ENCODE measurements at regions not wholly inside any gene's neighbourhood (a gene's known extent, or its start where the extent isn't known, plus 50 kb on each side); places are given as distances from the start of the nearest gene placed in this dataset.

DNA sequence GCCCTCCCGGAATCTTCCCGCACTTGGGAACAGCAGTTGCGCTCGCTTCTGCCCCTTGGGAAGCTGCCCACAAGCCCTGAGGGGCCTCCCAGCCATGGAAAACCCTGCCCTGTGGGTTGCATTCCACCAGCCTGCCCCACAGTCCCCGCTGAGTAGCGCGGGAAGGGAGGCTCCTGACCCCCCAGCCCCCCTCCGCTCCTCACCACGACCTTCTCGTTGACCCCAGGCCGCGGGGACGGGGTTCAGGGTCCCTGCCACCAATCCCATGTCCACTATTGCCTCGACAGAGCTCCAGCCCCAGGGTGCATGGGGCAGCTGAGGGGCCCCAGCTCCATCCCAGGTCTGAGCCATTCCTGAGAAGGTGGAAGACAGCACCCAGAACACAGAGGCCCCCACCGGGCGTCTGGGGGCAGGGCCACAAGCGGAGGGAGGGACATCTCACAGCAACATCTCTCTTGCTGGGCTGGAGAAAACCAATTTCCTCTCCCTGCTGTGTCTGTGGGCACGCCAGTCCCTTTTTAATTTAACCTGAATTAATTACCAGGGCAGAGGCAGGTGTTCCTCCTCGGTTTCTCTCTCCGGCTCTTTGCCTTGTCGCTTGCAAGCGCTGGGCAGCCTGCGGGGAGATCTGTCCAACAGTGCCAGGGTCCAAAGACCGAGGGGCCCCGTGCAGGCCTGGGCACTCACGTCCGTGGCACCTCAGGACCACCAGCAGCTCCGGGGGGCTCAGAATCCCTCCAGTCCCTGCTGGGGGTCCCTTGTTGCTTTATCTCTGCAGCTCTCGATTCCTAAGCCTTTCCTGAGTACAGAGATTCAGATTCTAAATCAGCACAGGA, 57.9 kb downstream of the FOXL3 start:
- TF ChIP-seq, protein P1, sequence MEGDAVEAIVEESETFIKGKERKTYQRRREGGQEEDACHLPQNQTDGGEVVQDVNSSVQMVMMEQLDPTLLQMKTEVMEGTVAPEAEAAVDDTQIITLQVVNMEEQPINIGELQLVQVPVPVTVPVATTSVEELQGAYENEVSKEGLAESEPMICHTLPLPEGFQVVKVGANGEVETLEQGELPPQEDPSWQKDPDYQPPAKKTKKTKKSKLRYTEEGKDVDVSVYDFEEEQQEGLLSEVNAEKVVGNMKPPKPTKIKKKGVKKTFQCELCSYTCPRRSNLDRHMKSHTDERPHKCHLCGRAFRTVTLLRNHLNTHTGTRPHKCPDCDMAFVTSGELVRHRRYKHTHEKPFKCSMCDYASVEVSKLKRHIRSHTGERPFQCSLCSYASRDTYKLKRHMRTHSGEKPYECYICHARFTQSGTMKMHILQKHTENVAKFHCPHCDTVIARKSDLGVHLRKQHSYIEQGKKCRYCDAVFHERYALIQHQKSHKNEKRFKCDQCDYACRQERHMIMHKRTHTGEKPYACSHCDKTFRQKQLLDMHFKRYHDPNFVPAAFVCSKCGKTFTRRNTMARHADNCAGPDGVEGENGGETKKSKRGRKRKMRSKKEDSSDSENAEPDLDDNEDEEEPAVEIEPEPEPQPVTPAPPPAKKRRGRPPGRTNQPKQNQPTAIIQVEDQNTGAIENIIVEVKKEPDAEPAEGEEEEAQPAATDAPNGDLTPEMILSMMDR (optimal IDR thresholded peaks at IDR 0.05 in 1 of 3, IDR thresholded peaks at IDR 0.05 in 1 of 3, conservative IDR thresholded peaks at IDR 0.05 in 1 of 3; ENCODE audit: extremely low read depth in 1 of 3, insufficient read depth in 2 of 3, low read length in 3 of 3): no peak
- TF ChIP-seq EZH2 (IDR thresholded peaks at IDR 0.05; ENCODE audit: low read length): no peak

Measured in keratinocyte (primary cell).